Lower leg skin (tissue), 3 donors: ENCODE measurements at regions not wholly inside any gene's neighbourhood (a gene's known extent, or its start where the extent isn't known, plus 50 kb on each side); places are given as distances from the start of the nearest gene placed in this dataset.

Experiments used
- CTCF ChIP-seq, 3 donors: fragments of 450-650 bp; IDR thresholded peaks; one replicate each; pipeline ENCODE4 v1.5.1; 2016; ENCODE audit warnings: antibody characterized with exemption in 3 of 3, mild to moderate bottlenecking in 3 of 3, moderate library complexity in 2 of 3
- POLR2A ChIP-seq, 2 donors: fragments of 450-650 bp; IDR thresholded peaks; one replicate each; pipeline ENCODE4 v1.6.1; 2016 to 2017; ENCODE audit warnings: antibody characterized with exemption in 2 of 2, mild to moderate bottlenecking in 1 of 2, moderate library complexity in 1 of 2

GRCh38 chr16:54595621-54596020 lies 309.0 kb upstream of the IRX3 start:
- no peak for TF ChIP-seq POLR2A (IDR thresholded peaks at IDR 0.05)
- TF ChIP-seq CTCF (IDR thresholded peaks at IDR 0.05), result no peak
